HEK293 (cell line): ENCODE measurements at regions not wholly inside any gene's neighbourhood (a gene's known extent, or its start where the extent isn't known, plus 50 kb on each side); places are given as distances from the start of the nearest gene placed in this dataset.

Experiments used
- CTCF ChIA-PET: fragments of 350-600 bp; formaldehyde crosslinking; extraction: SDS; loops from one replicate; lab custom pipeline; 2021; ENCODE audit warnings: antibody characterized with exemption; lab: Yijun Ruan, JAX
- POLR2A ChIA-PET: fragments of 300-600 bp; formaldehyde crosslinking; extraction: SDS; loops from one replicate; lab custom pipeline; 2020; ENCODE audit warnings: antibody characterized with exemption, inconsistent platforms; lab: Yijun Ruan, JAX
- H3K27ac ChIP-seq: fragments of 200-500 bp; sonication (Bioruptor generic); 2 replicates; pipeline ENCODE4 v1.5.1; 2014; ENCODE audit warnings: low read depth, low read length, control low read depth, inconsistent platforms; ENCODE audit errors: extremely low read depth
- H3K36me3 ChIP-seq, 2 experiments: fragments of 200-500 bp in 1 of 2; sonication (Bioruptor generic) in 1 of 2; 1 replicate in 1 of 2; 2 replicates in 1 of 2; pipeline ENCODE4 v1.5.1; 2014 to 2017; ENCODE audit warnings: inconsistent platforms in 2 of 2, low read length in 2 of 2; ENCODE audit not compliant: control insufficient read depth in 2 of 2, insufficient read depth in 1 of 2
- H3K4me1 ChIP-seq: fragments of 200-500 bp; sonication (Bioruptor generic); 2 replicates; pipeline ENCODE4 v1.5.1; 2014; ENCODE audit warnings: mild to moderate bottlenecking, low read length, inconsistent platforms; ENCODE audit not compliant: control insufficient read depth, insufficient read depth
- H3K4me3 ChIP-seq: 2 replicates; pipeline ENCODE4 v1.5.1; 2011; ENCODE audit warnings: low read depth, mild to moderate bottlenecking, control low read depth, low read length, moderate library complexity
- H3K9me3 ChIP-seq: fragments of 200-500 bp; sonication (Bioruptor generic); 2 replicates; pipeline ENCODE4 v1.5.1; 2014; ENCODE audit warnings: low read depth, low read length, inconsistent platforms; ENCODE audit not compliant: control insufficient read depth, insufficient read depth
- FEZF1 ChIP-seq: fragments of 450-650 bp; formaldehyde crosslinking; IDR thresholded peaks from 2 replicates; pipeline ENCODE4 v1.5.1; 2016; ENCODE audit warnings: missing biosample characterization, missing genetic modification characterization
- GFI1B ChIP-seq: fragments of 450-650 bp; formaldehyde crosslinking; IDR thresholded peaks from 2 replicates; pipeline ENCODE4 v1.5.1; 2016; ENCODE audit warnings: missing biosample characterization, missing genetic modification characterization
- GLI2 ChIP-seq: fragments of 450-650 bp; formaldehyde crosslinking; IDR thresholded peaks from 2 replicates; pipeline ENCODE4; 2017; ENCODE audit warnings: missing biosample characterization, missing genetic modification characterization, low read depth, borderline replicate concordance
- KLF10 ChIP-seq: fragments of 450-650 bp; IDR thresholded peaks from 2 replicates; pipeline ENCODE4 v1.5.1; 2018; ENCODE audit warnings: missing biosample characterization, mild to moderate bottlenecking, missing genetic modification characterization
- KLF8 ChIP-seq: fragments of 450-650 bp; formaldehyde crosslinking; IDR thresholded peaks from 2 replicates; pipeline ENCODE4 v1.5.1; 2016; ENCODE audit warnings: missing biosample characterization, missing genetic modification characterization
- SETDB1 ChIP-seq: IDR thresholded peaks from one replicate; pipeline ENCODE4 v1.6.1; 2017; ENCODE audit warnings: mild to moderate bottlenecking, low read length, moderate library complexity, mixed read lengths; ENCODE audit not compliant: insufficient read length
- SP3 ChIP-seq: fragments of 450-650 bp; formaldehyde crosslinking; IDR thresholded peaks from 2 replicates; pipeline ENCODE4 v1.5.1; 2016; ENCODE audit warnings: missing biosample characterization, missing genetic modification characterization
- YY2 ChIP-seq: fragments of 450-650 bp; formaldehyde crosslinking; IDR thresholded peaks from 2 replicates; pipeline ENCODE4 v1.5.1; 2016; ENCODE audit warnings: missing biosample characterization, missing genetic modification characterization
- ZNF121 ChIP-seq: fragments of 450-650 bp; formaldehyde crosslinking; IDR thresholded peaks from 2 replicates; pipeline ENCODE4 v1.5.1; 2016; ENCODE audit warnings: missing biosample characterization, missing genetic modification characterization
- ZNF157 ChIP-seq: fragments of 450-650 bp; formaldehyde crosslinking; IDR thresholded peaks from 2 replicates; pipeline ENCODE4 v1.5.1; 2016; ENCODE audit warnings: missing biosample characterization, missing genetic modification characterization
- ZNF274 ChIP-seq, 2 experiments: fragments of 200-500 bp in 1 of 2; fragments of 450-650 bp in 1 of 2; sonication (Bioruptor generic) in 1 of 2; formaldehyde crosslinking in 1 of 2; IDR thresholded peaks; 2 replicates each; pipeline versions ENCODE4 v1.5.1 to v1.6.1; 2014 to 2016; ENCODE audit warnings: borderline replicate concordance in 1 of 2, inconsistent platforms in 1 of 2, low read length in 1 of 2, missing biosample characterization in 1 of 2, missing genetic modification characterization in 1 of 2
- ZNF366 ChIP-seq: fragments of 450-650 bp; formaldehyde crosslinking; conservative IDR thresholded peaks from 2 replicates; pipeline ENCODE4 v1.5.1; 2016; ENCODE audit warnings: missing biosample characterization, missing genetic modification characterization
- ZNF37A ChIP-seq: fragments of 450-650 bp; IDR thresholded peaks from 2 replicates; pipeline ENCODE4 v1.5.1; 2018; ENCODE audit warnings: missing biosample characterization, missing genetic modification characterization
- ZNF521 ChIP-seq: fragments of 450-650 bp; formaldehyde crosslinking; IDR thresholded peaks from 2 replicates; pipeline ENCODE4 v1.5.1; 2017; ENCODE audit warnings: missing biosample characterization, mild to moderate bottlenecking, missing genetic modification characterization
- ZNF529 ChIP-seq: fragments of 450-650 bp; formaldehyde crosslinking; IDR thresholded peaks from 2 replicates; pipeline ENCODE4 v1.5.1; 2017; ENCODE audit warnings: missing genetic modification characterization, missing biosample characterization; ENCODE audit not compliant: insufficient replicate concordance
- ZNF596 ChIP-seq: fragments of 450-650 bp; IDR thresholded peaks from 2 replicates; pipeline ENCODE4 v1.5.0; 2018; ENCODE audit warnings: missing biosample characterization, mild to moderate bottlenecking, missing genetic modification characterization, moderate library complexity
- ZNF624 ChIP-seq: fragments of 450-650 bp; formaldehyde crosslinking; IDR thresholded peaks from 2 replicates; pipeline ENCODE4 v1.5.1; 2017; ENCODE audit warnings: missing biosample characterization, missing genetic modification characterization
- ZNF658 ChIP-seq: fragments of 450-650 bp; formaldehyde crosslinking; IDR thresholded peaks from 2 replicates; pipeline ENCODE4; 2016; ENCODE audit warnings: missing biosample characterization, missing genetic modification characterization
- ZNF747 ChIP-seq: fragments of 450-650 bp; formaldehyde crosslinking; IDR thresholded peaks from 2 replicates; pipeline ENCODE4 v1.5.1; 2016; ENCODE audit warnings: missing biosample characterization, missing genetic modification characterization
- ZNF777 ChIP-seq: fragments of 450-650 bp; formaldehyde crosslinking; IDR thresholded peaks from 2 replicates; pipeline ENCODE4 v1.5.1; 2017; ENCODE audit warnings: missing biosample characterization, missing genetic modification characterization, borderline replicate concordance
- ZNF837 ChIP-seq: fragments of 450-650 bp; formaldehyde crosslinking; IDR thresholded peaks from 2 replicates; pipeline ENCODE4 v1.5.1; 2016; ENCODE audit warnings: missing biosample characterization, missing genetic modification characterization
- ZSCAN16 ChIP-seq: fragments of 450-650 bp; formaldehyde crosslinking; IDR thresholded peaks from 2 replicates; pipeline ENCODE4 v1.5.1; 2016; ENCODE audit warnings: missing biosample characterization, missing genetic modification characterization
- TF ChIP-seq, protein P1 (sequence below): fragments of 450-650 bp; formaldehyde crosslinking; IDR thresholded peaks from 2 replicates; pipeline ENCODE4 v1.5.1; 2016; ENCODE audit warnings: missing biosample characterization, missing genetic modification characterization
- TF ChIP-seq, protein P2 (sequence below): fragments of 450-650 bp; formaldehyde crosslinking; IDR thresholded peaks from 2 replicates; pipeline ENCODE4 v1.5.1; 2017; ENCODE audit warnings: missing biosample characterization, missing genetic modification characterization
- TF ChIP-seq, protein P3 (sequence below): fragments of 450-650 bp; formaldehyde crosslinking; IDR thresholded peaks from 2 replicates; pipeline ENCODE4 v1.5.1; 2016; ENCODE audit warnings: missing biosample characterization, missing genetic modification characterization, borderline replicate concordance
- TF ChIP-seq, protein P4 (sequence below): fragments of 450-650 bp; formaldehyde crosslinking; IDR thresholded peaks from 2 replicates; pipeline ENCODE4 v1.5.1; 2016; ENCODE audit warnings: missing biosample characterization, missing genetic modification characterization

DNA sequence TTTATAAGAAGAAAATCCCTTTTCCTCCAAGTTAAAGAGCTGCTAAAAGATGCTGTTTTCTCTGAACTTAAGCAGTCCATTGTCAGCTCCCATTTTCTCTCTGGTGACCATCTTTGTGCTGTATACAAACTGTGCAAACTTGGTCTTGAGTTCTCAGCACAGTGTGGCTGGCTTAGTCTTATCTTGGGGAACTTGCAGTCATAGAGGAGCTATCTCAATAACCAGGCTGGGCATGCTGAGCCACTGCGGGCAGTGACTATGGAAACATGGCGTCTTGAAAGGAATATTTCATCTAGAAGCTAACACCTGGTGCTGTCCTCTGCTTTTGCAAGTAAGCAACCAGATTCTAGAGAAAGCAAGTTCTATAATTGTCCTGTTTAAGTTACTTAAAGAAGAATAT lies 1334.4 kb upstream of the CELF4 start:
- Histone ChIP-seq H3K4me3 (no peak overlapping the region), H3K27ac (no peak overlapping the region), H3K4me1 (no peaks in the 10 kb centered on the region), H3K36me3 (no peaks in the 10 kb centered on the region), H3K9me3 (no peaks in the 10 kb centered on the region)
- POLR2A ChIA-PET: no interaction called here
- TF ChIP-seq ZNF529 (tag by site-specific recombination) (no peak), ZSCAN16 (tag by site-specific recombination) (no peak), ZNF837 (tag by site-specific recombination) (no peak), SP3 (tag by site-specific recombination) (no peak), YY2 (tag by site-specific recombination) (no peak), ZNF521 (tag by site-specific recombination) (no peak), FEZF1 (no peak), ZNF658 (tag by site-specific recombination) (no peak), ZNF777 (tag by site-specific recombination) (no peak), ZNF366 (tag by site-specific recombination) (no peak), ZNF157 (no peak), ZNF274 (IDR thresholded peaks at IDR 0.05; ENCODE audit: low read length) (no peak), ZNF274 (tag by site-specific recombination; IDR thresholded peaks at IDR 0.05; ENCODE audit: borderline replicate concordance) (no peak), ZNF747 (tag by site-specific recombination) (no peak)
- TF ChIP-seq, protein P1, sequence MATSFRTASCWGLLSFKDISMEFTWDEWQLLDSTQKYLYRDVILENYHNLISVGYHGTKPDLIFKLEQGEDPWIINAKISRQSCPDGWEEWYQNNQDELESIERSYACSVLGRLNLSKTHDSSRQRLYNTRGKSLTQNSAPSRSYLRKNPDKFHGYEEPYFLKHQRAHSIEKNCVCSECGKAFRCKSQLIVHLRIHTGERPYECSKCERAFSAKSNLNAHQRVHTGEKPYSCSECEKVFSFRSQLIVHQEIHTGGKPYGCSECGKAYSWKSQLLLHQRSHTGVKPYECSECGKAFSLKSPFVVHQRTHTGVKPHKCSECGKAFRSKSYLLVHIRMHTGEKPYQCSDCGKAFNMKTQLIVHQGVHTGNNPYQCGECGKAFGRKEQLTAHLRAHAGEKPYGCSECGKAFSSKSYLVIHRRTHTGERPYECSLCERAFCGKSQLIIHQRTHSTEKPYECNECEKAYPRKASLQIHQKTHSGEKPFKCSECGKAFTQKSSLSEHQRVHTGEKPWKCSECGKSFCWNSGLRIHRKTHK (tag by site-specific recombination): no peak
- TF ChIP-seq, protein P2, sequence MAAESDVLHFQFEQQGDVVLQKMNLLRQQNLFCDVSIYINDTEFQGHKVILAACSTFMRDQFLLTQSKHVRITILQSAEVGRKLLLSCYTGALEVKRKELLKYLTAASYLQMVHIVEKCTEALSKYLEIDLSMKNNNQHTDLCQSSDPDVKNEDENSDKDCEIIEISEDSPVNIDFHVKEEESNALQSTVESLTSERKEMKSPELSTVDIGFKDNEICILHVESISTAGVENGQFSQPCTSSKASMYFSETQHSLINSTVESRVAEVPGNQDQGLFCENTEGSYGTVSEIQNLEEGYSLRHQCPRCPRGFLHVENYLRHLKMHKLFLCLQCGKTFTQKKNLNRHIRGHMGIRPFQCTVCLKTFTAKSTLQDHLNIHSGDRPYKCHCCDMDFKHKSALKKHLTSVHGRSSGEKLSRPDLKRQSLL: no peak
- TF ChIP-seq, protein P3, sequence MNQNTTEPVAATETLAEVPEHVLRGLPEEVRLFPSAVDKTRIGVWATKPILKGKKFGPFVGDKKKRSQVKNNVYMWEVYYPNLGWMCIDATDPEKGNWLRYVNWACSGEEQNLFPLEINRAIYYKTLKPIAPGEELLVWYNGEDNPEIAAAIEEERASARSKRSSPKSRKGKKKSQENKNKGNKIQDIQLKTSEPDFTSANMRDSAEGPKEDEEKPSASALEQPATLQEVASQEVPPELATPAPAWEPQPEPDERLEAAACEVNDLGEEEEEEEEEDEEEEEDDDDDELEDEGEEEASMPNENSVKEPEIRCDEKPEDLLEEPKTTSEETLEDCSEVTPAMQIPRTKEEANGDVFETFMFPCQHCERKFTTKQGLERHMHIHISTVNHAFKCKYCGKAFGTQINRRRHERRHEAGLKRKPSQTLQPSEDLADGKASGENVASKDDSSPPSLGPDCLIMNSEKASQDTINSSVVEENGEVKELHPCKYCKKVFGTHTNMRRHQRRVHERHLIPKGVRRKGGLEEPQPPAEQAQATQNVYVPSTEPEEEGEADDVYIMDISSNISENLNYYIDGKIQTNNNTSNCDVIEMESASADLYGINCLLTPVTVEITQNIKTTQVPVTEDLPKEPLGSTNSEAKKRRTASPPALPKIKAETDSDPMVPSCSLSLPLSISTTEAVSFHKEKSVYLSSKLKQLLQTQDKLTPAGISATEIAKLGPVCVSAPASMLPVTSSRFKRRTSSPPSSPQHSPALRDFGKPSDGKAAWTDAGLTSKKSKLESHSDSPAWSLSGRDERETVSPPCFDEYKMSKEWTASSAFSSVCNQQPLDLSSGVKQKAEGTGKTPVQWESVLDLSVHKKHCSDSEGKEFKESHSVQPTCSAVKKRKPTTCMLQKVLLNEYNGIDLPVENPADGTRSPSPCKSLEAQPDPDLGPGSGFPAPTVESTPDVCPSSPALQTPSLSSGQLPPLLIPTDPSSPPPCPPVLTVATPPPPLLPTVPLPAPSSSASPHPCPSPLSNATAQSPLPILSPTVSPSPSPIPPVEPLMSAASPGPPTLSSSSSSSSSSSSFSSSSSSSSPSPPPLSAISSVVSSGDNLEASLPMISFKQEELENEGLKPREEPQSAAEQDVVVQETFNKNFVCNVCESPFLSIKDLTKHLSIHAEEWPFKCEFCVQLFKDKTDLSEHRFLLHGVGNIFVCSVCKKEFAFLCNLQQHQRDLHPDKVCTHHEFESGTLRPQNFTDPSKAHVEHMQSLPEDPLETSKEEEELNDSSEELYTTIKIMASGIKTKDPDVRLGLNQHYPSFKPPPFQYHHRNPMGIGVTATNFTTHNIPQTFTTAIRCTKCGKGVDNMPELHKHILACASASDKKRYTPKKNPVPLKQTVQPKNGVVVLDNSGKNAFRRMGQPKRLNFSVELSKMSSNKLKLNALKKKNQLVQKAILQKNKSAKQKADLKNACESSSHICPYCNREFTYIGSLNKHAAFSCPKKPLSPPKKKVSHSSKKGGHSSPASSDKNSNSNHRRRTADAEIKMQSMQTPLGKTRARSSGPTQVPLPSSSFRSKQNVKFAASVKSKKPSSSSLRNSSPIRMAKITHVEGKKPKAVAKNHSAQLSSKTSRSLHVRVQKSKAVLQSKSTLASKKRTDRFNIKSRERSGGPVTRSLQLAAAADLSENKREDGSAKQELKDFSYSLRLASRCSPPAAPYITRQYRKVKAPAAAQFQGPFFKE: no peak
- CTCF ChIA-PET: no interaction called here

DNA sequence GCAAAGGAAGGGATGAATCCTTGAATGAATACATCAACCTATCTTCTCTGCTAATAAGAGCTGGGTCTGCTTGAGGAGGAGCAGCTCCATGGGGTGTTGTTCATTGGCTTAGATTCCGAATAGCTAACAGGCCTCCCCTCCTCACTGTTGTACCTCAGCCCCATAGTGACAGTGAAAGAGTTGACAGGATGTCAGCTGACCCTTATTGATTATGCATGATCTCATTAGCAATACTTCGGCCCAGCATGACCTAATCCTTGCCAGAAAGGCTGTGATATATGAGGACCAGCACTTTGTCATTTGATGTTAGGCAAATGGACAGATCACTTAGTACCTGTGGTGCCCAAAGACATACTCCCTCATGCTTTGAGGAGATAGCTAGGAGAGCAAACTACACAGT lies 1333.7 kb upstream of the CELF4 start:
- ChIA-PET POLR2A (no interaction called here), CTCF (no interaction called here)
- no peaks in the 10 kb centered on the region for H3K9me3 ChIP-seq
- TF ChIP-seq ZNF596 (no peak), ZNF121 (tag by site-specific recombination) (no peak), KLF8 (tag by site-specific recombination) (no peak), GLI2 (tag by site-specific recombination) (no peak), ZNF37A (tag by site-specific recombination) (no peak), SETDB1 (no peak), ZNF624 (tag by site-specific recombination) (no peak), GFI1B (tag by site-specific recombination) (no peak), KLF10 (no peak)
- TF ChIP-seq, protein P4, sequence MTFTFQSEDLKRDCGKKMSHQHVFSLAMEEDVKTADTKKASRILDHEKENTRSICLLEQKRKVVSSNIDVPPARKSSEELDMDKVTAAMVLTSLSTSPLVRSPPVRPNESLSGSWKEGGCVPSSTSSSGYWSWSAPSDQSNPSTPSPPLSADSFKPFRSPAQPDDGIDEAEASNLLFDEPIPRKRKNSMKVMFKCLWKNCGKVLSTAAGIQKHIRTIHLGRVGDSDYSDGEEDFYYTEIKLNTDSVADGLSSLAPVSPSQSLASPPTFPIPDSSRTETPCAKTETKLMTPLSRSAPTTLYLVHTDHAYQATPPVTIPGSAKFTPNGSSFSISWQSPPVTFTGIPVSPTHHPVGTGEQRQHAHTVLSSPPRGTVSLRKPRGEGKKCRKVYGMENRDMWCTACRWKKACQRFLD (tag by site-specific recombination): no peak

More for the DNA sequence above, 1333.7 kb upstream of the CELF4 start:
- Histone ChIP-seq H3K4me1 (no peaks in the 10 kb centered on the region), H3K27ac (no peak overlapping the region), H3K4me3 (no peak overlapping the region), H3K36me3 (no peaks in the 10 kb centered on the region)
